ENCODE measurements at regions not wholly inside any gene's neighbourhood (a gene's known extent, or its start where the extent isn't known, plus 50 kb on each side); places are given as distances from the start of the nearest gene placed in this dataset.

DNA sequence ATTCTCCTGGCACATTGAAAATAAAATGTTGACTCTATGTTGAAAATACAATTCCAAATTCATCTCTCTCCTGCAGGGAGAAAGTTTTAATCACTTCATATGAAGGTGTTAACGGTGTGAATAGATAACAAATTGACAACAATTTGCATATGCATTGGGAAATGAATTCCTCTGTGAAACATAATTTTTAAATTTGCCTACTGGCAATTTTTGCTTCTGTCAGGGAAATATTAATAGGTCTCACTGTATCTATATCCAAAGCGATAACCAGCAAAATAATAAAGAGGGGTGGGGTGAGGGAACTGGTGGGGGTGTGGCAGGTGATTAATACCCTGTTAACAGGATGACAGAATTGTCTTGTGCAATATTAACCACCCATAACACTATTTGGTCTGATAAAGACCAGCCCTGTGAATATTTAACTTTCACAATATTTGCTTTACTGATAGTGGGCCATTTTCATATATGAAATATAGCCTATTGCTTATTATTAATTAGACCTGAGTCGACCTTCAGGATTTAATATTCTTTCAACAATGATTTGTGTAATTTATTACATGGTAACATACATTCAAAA lies 239.0 kb upstream of the SSTR1 start:
- Mint-ChIP-seq H3K27ac (ENCODE audit: low read depth, unreplicated experiment) (no peak overlapping the region), H3K36me3 (ENCODE audit: insufficient read depth, unreplicated experiment) (no peaks in the 10 kb centered on the region), H3K27me3 (ENCODE audit: insufficient read depth, unreplicated experiment) (no peaks in the 10 kb centered on the region), H3K9me3 (ENCODE audit: unreplicated experiment) (no peaks in the 10 kb centered on the region), H3K4me1 (ENCODE audit: insufficient read depth, unreplicated experiment) (peaks cover 5% of the 10 kb centered on the region), H3K4me3 (ENCODE audit: unreplicated experiment) (no peak overlapping the region)
- intact Hi-C loops (cut with micrococcal nuclease), result no loop called here
- no peak for DNase-seq (ENCODE audit: unreplicated experiment)
- TF ChIP-seq, protein P1, sequence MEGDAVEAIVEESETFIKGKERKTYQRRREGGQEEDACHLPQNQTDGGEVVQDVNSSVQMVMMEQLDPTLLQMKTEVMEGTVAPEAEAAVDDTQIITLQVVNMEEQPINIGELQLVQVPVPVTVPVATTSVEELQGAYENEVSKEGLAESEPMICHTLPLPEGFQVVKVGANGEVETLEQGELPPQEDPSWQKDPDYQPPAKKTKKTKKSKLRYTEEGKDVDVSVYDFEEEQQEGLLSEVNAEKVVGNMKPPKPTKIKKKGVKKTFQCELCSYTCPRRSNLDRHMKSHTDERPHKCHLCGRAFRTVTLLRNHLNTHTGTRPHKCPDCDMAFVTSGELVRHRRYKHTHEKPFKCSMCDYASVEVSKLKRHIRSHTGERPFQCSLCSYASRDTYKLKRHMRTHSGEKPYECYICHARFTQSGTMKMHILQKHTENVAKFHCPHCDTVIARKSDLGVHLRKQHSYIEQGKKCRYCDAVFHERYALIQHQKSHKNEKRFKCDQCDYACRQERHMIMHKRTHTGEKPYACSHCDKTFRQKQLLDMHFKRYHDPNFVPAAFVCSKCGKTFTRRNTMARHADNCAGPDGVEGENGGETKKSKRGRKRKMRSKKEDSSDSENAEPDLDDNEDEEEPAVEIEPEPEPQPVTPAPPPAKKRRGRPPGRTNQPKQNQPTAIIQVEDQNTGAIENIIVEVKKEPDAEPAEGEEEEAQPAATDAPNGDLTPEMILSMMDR (IDR thresholded peaks at IDR 0.05; ENCODE audit: unreplicated experiment), result no peak
- no TSS peak for BruUV-seq (replicated peaks)
- ChIA-PET CTCF (interaction anchor here (0.7 kb wide), 1 partner anchor 887 kb away, joined by 3 read pairs; no protein-coding TSS in a partner anchor), POLR2A (interaction anchor here (1.3 kb wide), 1 partner anchor 74 kb away, joined by 8 read pairs; no protein-coding TSS in a partner anchor)

DNA sequence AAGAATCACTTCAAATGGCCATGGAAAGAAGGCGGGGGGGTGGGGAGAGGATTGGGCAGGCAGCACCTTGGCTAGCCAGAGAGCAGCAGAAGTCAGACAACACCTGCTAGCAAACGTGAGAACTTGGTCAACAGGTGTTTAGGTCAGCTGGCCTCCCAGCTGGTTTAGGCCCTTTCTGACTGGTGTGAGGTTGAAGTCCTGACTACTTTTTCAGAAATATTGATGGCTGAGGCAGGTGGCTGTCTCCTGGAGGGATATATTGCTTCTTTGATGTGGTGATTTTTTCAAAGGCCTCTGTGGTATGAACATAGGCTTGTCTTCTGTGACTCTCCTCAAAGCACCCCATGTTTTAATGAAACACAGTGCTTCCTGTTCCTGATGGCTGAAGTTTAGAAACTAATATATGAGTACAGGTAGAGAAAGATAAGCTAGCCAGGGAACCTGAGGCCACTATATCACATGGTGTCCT lies 238.2 kb upstream of the SSTR1 start:
- no peaks in the 10 kb centered on the region for H3K36me3 Mint-ChIP-seq (ENCODE audit: insufficient read depth, unreplicated experiment)
- DNase-seq (ENCODE audit: unreplicated experiment), result no peak
- ChIA-PET POLR2A (interaction anchor here (1.3 kb wide), 1 partner anchor 73 kb away, joined by 8 read pairs; no protein-coding TSS in a partner anchor), CTCF (interaction anchor here (0.7 kb wide), 1 partner anchor 888 kb away, joined by 3 read pairs; no protein-coding TSS in a partner anchor)
- no peaks in the 10 kb centered on the region for H3K9me3 Mint-ChIP-seq (ENCODE audit: unreplicated experiment)
- H3K27me3 Mint-ChIP-seq (ENCODE audit: insufficient read depth, unreplicated experiment), result no peaks in the 10 kb centered on the region
- BruUV-seq (replicated peaks), result no TSS peak
- no peak overlapping the region for H3K27ac Mint-ChIP-seq (ENCODE audit: low read depth, unreplicated experiment)
- TF ChIP-seq, protein P1 (IDR thresholded peaks at IDR 0.05; ENCODE audit: unreplicated experiment), result no peak
- H3K4me1 Mint-ChIP-seq (ENCODE audit: insufficient read depth, unreplicated experiment), result peaks cover 5% of the 10 kb centered on the region
- no peak overlapping the region for H3K4me3 Mint-ChIP-seq (ENCODE audit: unreplicated experiment)
- intact Hi-C loops (cut with micrococcal nuclease), result no loop called here

DNA sequence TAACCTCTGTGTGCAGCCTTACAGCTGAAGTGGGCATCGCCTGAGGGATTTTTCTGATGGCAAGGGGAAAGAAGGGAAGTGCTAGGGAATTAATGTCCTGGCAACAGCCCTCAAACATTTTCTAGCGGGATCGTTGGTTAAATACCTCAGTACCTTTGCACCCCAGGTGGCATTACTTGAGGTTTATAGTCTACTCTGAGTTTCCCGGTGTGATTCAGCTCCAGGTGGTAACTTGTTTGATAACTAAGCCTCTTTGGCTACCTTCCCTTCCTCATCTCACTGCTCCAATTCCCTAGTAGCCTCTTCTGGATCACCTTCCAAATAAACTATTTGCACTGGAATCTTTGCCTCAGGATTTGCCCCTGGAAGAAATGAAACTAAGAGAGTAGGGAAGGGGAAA lies 237.0 kb upstream of the SSTR1 start:
- Mint-ChIP-seq H3K9me3 (ENCODE audit: unreplicated experiment) (no peaks in the 10 kb centered on the region), H3K4me1 (ENCODE audit: insufficient read depth, unreplicated experiment) (peaks cover 5% of the 10 kb centered on the region)

More for the DNA sequence above, 237.0 kb upstream of the SSTR1 start:
- H3K36me3 Mint-ChIP-seq (ENCODE audit: insufficient read depth, unreplicated experiment), result no peaks in the 10 kb centered on the region
- no TSS peak for BruUV-seq (replicated peaks)
- H3K27ac Mint-ChIP-seq (ENCODE audit: low read depth, unreplicated experiment), result no peak overlapping the region
- H3K27me3 Mint-ChIP-seq (ENCODE audit: insufficient read depth, unreplicated experiment), result no peaks in the 10 kb centered on the region
- DNase-seq (ENCODE audit: unreplicated experiment), result no peak
- H3K4me3 Mint-ChIP-seq (ENCODE audit: unreplicated experiment), result no peak overlapping the region
- intact Hi-C loops (cut with micrococcal nuclease), result no loop called here
- TF ChIP-seq, protein P1 (IDR thresholded peaks at IDR 0.05; ENCODE audit: unreplicated experiment), result no peak
- POLR2A ChIA-PET, result interaction anchor here (0.7 kb wide), 1 partner anchor 16 kb away, joined by 3 read pairs; no protein-coding TSS in a partner anchor
- CTCF ChIA-PET, result no interaction called here
